ENCODE measurements at regions not wholly inside any gene's neighbourhood (a gene's known extent, or its start where the extent isn't known, plus 50 kb on each side); places are given as distances from the start of the nearest gene placed in this dataset.

DNA sequence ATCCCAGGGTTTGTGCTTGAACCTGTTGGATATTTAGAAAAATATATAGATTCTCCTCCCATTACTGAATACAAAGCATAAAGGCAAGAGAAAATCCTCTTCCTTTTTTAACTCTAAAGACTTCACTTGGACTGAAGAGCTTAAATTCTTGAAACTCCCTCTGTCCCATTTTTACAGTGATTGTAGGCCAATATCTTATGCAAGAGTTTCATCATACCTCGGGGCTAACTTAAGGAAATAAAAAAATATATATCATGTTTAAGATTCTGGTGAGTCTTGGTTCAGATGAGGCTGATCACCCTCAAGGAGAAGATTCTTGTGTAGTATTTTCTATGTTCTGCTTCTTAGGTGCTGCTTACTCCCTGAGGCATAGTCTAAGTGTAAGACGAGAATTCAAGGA lies 1449.6 kb downstream of the C4orf33 start:
- TF ChIP-seq POLR2AphosphoS5 (IDR thresholded peaks at IDR 0.05) (no peak), POLR2A (IDR thresholded peaks at IDR 0.05) (no peak)
- TF ChIP-seq, protein P1, sequence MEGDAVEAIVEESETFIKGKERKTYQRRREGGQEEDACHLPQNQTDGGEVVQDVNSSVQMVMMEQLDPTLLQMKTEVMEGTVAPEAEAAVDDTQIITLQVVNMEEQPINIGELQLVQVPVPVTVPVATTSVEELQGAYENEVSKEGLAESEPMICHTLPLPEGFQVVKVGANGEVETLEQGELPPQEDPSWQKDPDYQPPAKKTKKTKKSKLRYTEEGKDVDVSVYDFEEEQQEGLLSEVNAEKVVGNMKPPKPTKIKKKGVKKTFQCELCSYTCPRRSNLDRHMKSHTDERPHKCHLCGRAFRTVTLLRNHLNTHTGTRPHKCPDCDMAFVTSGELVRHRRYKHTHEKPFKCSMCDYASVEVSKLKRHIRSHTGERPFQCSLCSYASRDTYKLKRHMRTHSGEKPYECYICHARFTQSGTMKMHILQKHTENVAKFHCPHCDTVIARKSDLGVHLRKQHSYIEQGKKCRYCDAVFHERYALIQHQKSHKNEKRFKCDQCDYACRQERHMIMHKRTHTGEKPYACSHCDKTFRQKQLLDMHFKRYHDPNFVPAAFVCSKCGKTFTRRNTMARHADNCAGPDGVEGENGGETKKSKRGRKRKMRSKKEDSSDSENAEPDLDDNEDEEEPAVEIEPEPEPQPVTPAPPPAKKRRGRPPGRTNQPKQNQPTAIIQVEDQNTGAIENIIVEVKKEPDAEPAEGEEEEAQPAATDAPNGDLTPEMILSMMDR (IDR thresholded peaks at IDR 0.05), result no peak
